ENCODE measurements at regions not wholly inside any gene's neighbourhood (a gene's known extent, or its start where the extent isn't known, plus 50 kb on each side); places are given as distances from the start of the nearest gene placed in this dataset.
"Not testable (repeated sequence)": the region's sequence is repeated elsewhere in the genome, so short reads cannot be mapped to it uniquely, and the experiment has no call there.

GRCh38 chr7:148515237-148515636 is 75.3 kb upstream of the C7orf33 start:
- DNase-seq, result no peak

DNA sequence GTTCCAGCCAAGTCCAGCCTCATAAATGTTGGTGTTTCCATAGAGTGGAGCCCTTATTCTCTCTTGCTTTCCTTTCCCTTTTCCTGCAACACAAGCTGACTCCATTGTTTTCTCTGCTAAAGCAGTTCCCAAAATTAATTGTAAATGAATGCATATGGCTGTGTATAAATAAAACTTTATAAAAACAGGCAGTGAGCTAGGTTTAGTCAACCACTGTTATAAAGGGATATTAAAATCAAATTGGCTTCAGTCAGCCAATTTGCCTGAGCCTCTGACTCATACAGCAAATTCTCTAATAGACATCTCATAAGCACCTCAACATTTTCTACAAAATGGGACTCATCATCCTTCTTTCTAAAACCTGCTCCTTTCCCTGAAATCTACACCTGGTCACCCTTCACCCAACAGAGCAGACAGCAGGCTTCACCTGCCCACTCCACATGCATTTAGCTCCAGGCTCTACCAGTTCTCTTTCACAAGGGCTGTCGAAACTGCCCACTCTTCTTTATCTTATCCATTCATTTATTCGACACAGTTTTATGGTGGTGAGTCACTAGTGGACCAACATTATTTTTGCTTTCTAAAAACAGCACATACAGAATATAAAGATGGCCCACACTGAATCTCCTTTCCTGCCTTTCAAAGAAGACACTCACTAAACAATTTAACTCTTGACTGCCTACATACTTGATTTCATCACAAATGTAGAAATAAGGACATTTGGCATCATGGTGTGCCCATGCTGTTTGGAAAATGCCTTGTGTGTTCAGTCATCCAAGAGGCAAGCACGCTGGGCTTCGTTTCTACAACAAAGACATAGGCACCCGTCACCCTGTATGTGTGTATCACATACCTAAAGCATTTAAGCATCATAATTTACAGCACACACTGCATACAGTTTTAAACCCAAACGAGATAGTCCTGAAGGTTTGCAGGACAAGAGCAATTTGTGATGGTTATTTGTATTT is 74.6 kb upstream of the C7orf33 start:
- DNase-seq, result no peak

DNA sequence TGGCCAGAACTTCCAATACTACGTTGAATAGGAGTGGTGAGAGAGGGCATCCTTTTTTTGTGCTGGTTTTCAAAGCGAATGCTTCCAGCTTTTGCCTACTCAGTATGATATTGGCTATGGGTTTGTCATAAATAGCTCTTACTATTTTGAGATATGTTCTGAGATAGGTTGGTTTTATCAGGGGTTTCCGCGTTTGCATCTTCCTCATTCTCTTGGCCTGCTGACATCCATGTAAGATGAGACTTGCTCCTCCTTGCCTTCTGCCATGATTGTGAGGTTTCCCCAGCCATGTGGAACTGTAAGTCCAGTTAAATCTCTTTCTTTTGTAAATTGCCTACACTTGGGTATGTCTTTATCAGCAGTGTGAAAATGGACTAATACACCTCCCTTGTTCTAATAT is 71.2 kb upstream of the C7orf33 start:
- DNase-seq, result not testable (repeated sequence)

DNA sequence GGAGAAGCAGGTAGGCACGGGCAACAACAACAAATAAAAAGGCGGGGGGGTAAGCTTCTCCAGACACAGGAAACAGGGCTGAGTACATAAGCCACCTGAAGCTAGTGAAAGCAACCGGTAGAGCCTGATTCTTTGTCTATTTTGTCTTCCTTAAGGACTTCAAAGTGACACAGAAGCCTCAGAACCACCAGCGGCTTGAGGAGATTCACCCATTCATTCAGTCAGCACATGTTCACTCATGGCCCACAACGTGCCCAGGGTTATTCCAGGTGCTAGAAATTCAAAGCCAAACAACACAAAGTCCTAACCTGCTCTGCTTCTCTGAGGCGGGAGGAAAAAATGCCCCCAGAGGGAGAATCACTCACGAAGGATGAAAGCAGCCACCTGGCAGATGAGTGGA is 69.3 kb upstream of the C7orf33 start:
- no peak for DNase-seq

DNA sequence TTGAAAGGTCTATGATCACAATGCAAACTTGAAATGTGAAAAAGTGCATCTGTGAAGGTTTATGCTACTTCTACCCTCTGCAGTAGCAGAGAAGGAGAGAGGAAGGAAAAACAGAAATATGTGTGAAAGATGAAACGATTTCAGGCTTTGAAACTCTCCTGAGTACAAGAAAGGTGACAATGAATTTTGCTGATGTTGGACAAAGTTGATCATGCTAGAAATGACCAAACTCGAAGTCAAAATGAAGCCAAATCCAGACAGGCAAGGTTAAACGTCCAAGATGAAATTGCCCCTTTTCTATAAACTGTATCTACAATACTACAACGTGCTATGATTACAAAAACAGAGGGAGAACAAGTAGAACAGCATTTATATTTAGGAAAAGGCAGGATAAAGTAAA is 67.0 kb upstream of the C7orf33 start:
- DNase-seq, result no peak

GRCh38 chr7:148524479-148525224 is 65.9 kb upstream of the C7orf33 start:
- no peak for DNase-seq

DNA sequence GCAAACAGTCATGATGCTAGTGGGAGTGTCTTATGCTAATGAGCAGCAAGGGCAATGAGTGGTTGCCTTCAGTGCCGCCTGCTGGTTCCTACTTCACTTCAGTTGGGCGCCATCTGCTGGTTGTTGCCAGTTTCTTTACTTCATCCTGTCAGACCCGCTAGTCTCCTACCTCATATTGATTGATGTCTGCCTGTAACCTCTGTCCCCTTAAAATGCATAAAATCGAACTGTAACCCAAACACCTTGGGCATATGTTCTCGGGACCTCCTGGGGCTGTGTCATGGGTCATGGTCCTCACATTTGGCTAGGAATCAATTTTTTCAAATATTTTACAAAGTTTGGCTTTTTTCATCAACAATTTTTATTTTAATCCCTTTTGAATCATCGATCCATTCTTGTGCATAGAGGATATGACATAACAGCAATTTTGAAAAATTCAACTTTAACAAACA is 62.8 kb upstream of the C7orf33 start:
- DNase-seq, result peak; percentile 79

GRCh38 chr7:148535217-148535616 is 55.3 kb upstream of the C7orf33 start:
- DNase-seq, result peak; percentile 3

- DNase-seq, result no peak
Observed at GRCh38 chr7:148537435-148537834, 53.1 kb upstream of the C7orf33 start.

- DNase-seq, result no peak
Observed at GRCh38 chr7:148540041-148540738, 50.4 kb upstream of the C7orf33 start.
